IMR-90 (cell line): ENCODE measurements at regions not wholly inside any gene's neighbourhood (a gene's known extent, or its start where the extent isn't known, plus 50 kb on each side); places are given as distances from the start of the nearest gene placed in this dataset.

Source experiments
- CEBPB ChIP-seq: IDR thresholded peaks from 2 replicates; pipeline ENCODE4 v1.6.1; 2012; ENCODE audit warnings: low read depth, low read length, improper control_type of control experiment
- CHD1 ChIP-seq: IDR thresholded peaks from 2 replicates; pipeline ENCODE4 v1.6.1; 2012; ENCODE audit warnings: low read depth, low read length, improper control_type of control experiment
- FOS ChIP-seq: fragments of 150-350 bp; IDR thresholded peaks from 2 replicates; pipeline ENCODE4 v1.6.1; 2016; ENCODE audit warnings: low read depth, low read length
- MAFK ChIP-seq: IDR thresholded peaks from 2 replicates; pipeline ENCODE4 v1.6.1; 2012; ENCODE audit warnings: low read depth, low read length, improper control_type of control experiment
- MAZ ChIP-seq: IDR thresholded peaks from 2 replicates; pipeline ENCODE4 v1.6.1; 2012; ENCODE audit warnings: low read depth, mild to moderate bottlenecking, low read length, improper control_type of control experiment, moderate library complexity, borderline replicate concordance
- POLR2A ChIP-seq: IDR thresholded peaks from 2 replicates; pipeline ENCODE4 v1.6.1; 2012; ENCODE audit warnings: mild to moderate bottlenecking, low read depth, low read length
- RAD21 ChIP-seq: IDR thresholded peaks from 2 replicates; pipeline ENCODE4 v1.6.1; 2012; ENCODE audit warnings: low read length, improper control_type of control experiment
- RCOR1 ChIP-seq: IDR thresholded peaks from 2 replicates; pipeline ENCODE4 v1.6.1; 2012; ENCODE audit warnings: mild to moderate bottlenecking, low read length, improper control_type of control experiment; ENCODE audit not compliant: insufficient replicate concordance
- RFX5 ChIP-seq: IDR thresholded peaks from 2 replicates; pipeline ENCODE4 v1.8.0; 2012; ENCODE audit warnings: low read depth, mild to moderate bottlenecking, low read length, moderate library complexity
- SMC3 ChIP-seq: fragments of 150-350 bp; IDR thresholded peaks from 2 replicates; pipeline ENCODE4 v1.6.1; 2016; ENCODE audit warnings: low read depth, mild to moderate bottlenecking, antibody characterized with exemption, low read length, moderate library complexity
- TF ChIP-seq, protein P1 (sequence below): conservative IDR thresholded peaks from 2 replicates; pipeline ENCODE4 v1.5.1; 2012; ENCODE audit warnings: mild to moderate bottlenecking, low read depth, low read length, improper control_type of control experiment
- TF ChIP-seq, protein P2 (sequence below): fragments of 150-350 bp; IDR thresholded peaks from 2 replicates; pipeline ENCODE4 v1.6.1; 2017; ENCODE audit warnings: mild to moderate bottlenecking, antibody characterized with exemption, low read length, low read depth

DNA sequence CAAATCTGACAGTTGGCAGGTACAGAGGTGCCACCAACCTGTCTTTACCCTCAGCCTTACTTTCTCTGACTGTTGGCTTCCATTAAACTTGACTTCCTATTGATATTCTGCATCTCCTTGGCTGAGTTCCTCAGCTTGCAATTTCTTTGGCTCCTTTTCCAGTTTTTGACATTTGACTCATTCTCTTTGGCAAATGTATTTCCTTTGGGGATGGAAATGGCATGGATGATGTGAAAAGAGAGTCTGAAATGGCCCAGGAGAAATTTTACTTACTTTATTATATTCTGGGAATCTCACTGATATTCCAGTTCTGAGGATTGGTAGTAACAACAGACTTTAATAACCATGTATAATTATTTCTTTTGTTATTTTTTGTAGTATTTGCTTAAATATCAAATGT lies 255.2 kb downstream of the CD109 start:
- TF ChIP-seq, protein P1, sequence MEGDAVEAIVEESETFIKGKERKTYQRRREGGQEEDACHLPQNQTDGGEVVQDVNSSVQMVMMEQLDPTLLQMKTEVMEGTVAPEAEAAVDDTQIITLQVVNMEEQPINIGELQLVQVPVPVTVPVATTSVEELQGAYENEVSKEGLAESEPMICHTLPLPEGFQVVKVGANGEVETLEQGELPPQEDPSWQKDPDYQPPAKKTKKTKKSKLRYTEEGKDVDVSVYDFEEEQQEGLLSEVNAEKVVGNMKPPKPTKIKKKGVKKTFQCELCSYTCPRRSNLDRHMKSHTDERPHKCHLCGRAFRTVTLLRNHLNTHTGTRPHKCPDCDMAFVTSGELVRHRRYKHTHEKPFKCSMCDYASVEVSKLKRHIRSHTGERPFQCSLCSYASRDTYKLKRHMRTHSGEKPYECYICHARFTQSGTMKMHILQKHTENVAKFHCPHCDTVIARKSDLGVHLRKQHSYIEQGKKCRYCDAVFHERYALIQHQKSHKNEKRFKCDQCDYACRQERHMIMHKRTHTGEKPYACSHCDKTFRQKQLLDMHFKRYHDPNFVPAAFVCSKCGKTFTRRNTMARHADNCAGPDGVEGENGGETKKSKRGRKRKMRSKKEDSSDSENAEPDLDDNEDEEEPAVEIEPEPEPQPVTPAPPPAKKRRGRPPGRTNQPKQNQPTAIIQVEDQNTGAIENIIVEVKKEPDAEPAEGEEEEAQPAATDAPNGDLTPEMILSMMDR = no peak
- no peak for TF ChIP-seq RAD21
- TF ChIP-seq RCOR1 = no peak
- no peak for TF ChIP-seq POLR2A
- TF ChIP-seq CHD1 = no peak
- TF ChIP-seq SMC3 = no peak
- no peak for TF ChIP-seq MAFK
- no peak for TF ChIP-seq FOS
- TF ChIP-seq, protein P2, sequence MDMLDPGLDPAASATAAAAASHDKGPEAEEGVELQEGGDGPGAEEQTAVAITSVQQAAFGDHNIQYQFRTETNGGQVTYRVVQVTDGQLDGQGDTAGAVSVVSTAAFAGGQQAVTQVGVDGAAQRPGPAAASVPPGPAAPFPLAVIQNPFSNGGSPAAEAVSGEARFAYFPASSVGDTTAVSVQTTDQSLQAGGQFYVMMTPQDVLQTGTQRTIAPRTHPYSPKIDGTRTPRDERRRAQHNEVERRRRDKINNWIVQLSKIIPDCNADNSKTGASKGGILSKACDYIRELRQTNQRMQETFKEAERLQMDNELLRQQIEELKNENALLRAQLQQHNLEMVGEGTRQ = no peak
- TF ChIP-seq CEBPB = no peak
- TF ChIP-seq MAZ = no peak
- TF ChIP-seq RFX5 = no peak
